ENCODE measurements at regions not wholly inside any gene's neighbourhood (a gene's known extent, or its start where the extent isn't known, plus 50 kb on each side); places are given as distances from the start of the nearest gene placed in this dataset.
A peak's percentile ranks its signal among the peaks of the same experiment; 100 is the strongest.

GRCh38 chr21:28794371-28794851, 198.3 kb downstream of the LTN1 start:
- DNase-seq (ENCODE audit: missing footprints) (no peak), ATAC-seq (no peak)
- intact Hi-C loops (cut with DNase I), result loop anchor here (5.0 kb wide), 1 partner anchor 457 kb away; no protein-coding TSS in a partner anchor

- intact Hi-C loops (cut with DNase I), result loop anchor here (2.0 to 5.0 kb wide), 2 partner anchors 48 to 456 kb away; no protein-coding TSS in a partner anchor
- ATAC-seq, result no peak
These were observed 199.6 kb downstream of the LTN1 start for GRCh38 chr21:28793043-28793442.

GRCh38 chr21:28791595-28792282, 200.9 kb downstream of the LTN1 start:
- no peak for ATAC-seq
- intact Hi-C loops (cut with DNase I), result loop anchor here (2.0 to 5.0 kb wide), 2 partner anchors 47 to 454 kb away; no protein-coding TSS in a partner anchor

More at GRCh38 chr21:28793043-28793442, 199.6 kb downstream of the LTN1 start:
- DNase-seq (ENCODE audit: missing footprints), result no peak

GRCh38 chr21:28790335-28790734, 202.3 kb downstream of the LTN1 start:
- intact Hi-C loops (cut with DNase I), result loop anchor here (5.0 kb wide), 1 partner anchor 453 kb away; no protein-coding TSS in a partner anchor
- ATAC-seq (no peak), DNase-seq (ENCODE audit: missing footprints) (no peak)

More at GRCh38 chr21:28791595-28792282, 200.9 kb downstream of the LTN1 start:
- no peak for DNase-seq (ENCODE audit: missing footprints)

- ATAC-seq, result no peak
- intact Hi-C loops (cut with DNase I), result no loop called here
- no peak for DNase-seq (ENCODE audit: missing footprints)
These were observed 203.2 kb downstream of the LTN1 start for GRCh38 chr21:28789523-28789922.

- DNase-seq (ENCODE audit: missing footprints) (no peak), ATAC-seq (no peak)
- intact Hi-C loops (cut with DNase I), result no loop called here
These were observed 204.6 kb downstream of the LTN1 start for GRCh38 chr21:28788030-28788429.

- intact Hi-C loops (cut with DNase I), result no loop called here
- no peak for ATAC-seq
- no peak for DNase-seq (ENCODE audit: missing footprints)
These were observed 209.0 kb downstream of the LTN1 start for GRCh38 chr21:28783641-28784185.

GRCh38 chr21:28781602-28782276, 210.9 kb downstream of the LTN1 start:
- intact Hi-C loops (cut with DNase I), result no loop called here
- ATAC-seq, result no peak

GRCh38 chr21:28779914-28780313, 212.8 kb downstream of the LTN1 start:
- intact Hi-C loops (cut with DNase I), result no loop called here
- ATAC-seq (no peak), DNase-seq (ENCODE audit: missing footprints) (no peak)

More at GRCh38 chr21:28781602-28782276, 210.9 kb downstream of the LTN1 start:
- DNase-seq (ENCODE audit: missing footprints), result no peak

GRCh38 chr21:28776251-28776650, 216.4 kb downstream of the LTN1 start:
- intact Hi-C loops (cut with DNase I), result no loop called here

GRCh38 chr21:28775071-28775470, 217.6 kb downstream of the LTN1 start:
- DNase-seq (ENCODE audit: missing footprints) (no peak), ATAC-seq (no peak)
- intact Hi-C loops (cut with DNase I), result no loop called here

More at GRCh38 chr21:28776251-28776650, 216.4 kb downstream of the LTN1 start:
- ATAC-seq, result no peak
- DNase-seq (ENCODE audit: missing footprints), result no peak

GRCh38 chr21:28773036-28773435, 219.6 kb downstream of the LTN1 start:
- no peak for ATAC-seq
- no peak for DNase-seq (ENCODE audit: missing footprints)
- intact Hi-C loops (cut with DNase I), result no loop called here

- ATAC-seq (no peak), DNase-seq (ENCODE audit: missing footprints) (no peak)
- intact Hi-C loops (cut with DNase I), result no loop called here
These were observed 220.7 kb downstream of the LTN1 start for GRCh38 chr21:28771790-28772501.

GRCh38 chr21:28770867-28771661, 221.6 kb downstream of the LTN1 start:
- intact Hi-C loops (cut with DNase I), result no loop called here
- ATAC-seq (peak; percentile 34), DNase-seq (ENCODE audit: missing footprints) (no peak)

- intact Hi-C loops (cut with DNase I), result no loop called here
- ATAC-seq, result no peak
- no peak for DNase-seq (ENCODE audit: missing footprints)
These were observed 223.0 kb downstream of the LTN1 start for GRCh38 chr21:28769683-28770082.

- ATAC-seq, result peak; percentile 45
These were observed 223.9 kb downstream of the LTN1 start for GRCh38 chr21:28768753-28769152.

GRCh38 chr21:28767523-28767922, 225.2 kb downstream of the LTN1 start:
- ATAC-seq, result no peak
- DNase-seq (ENCODE audit: missing footprints), result no peak
- intact Hi-C loops (cut with DNase I), result no loop called here

More at GRCh38 chr21:28768753-28769152, 223.9 kb downstream of the LTN1 start:
- no peak for DNase-seq (ENCODE audit: missing footprints)
- intact Hi-C loops (cut with DNase I), result no loop called here

GRCh38 chr21:28763809-28764418, 228.8 kb downstream of the LTN1 start:
- intact Hi-C loops (cut with DNase I), result no loop called here
- DNase-seq (ENCODE audit: missing footprints), result no peak
- peak; percentile 49 for ATAC-seq
